DMS153 treated with DMSO at 0.1 percent for 48 hours (cell line): ENCODE measurements at regions not wholly inside any gene's neighbourhood (a gene's known extent, or its start where the extent isn't known, plus 50 kb on each side); places are given as distances from the start of the nearest gene placed in this dataset.

Experiments used
- DNase-seq: peaks from one replicate; lab custom pipeline; 2025; ENCODE audit not compliant: unreplicated experiment; lab: John Stamatoyannopoulos, UW

DNA sequence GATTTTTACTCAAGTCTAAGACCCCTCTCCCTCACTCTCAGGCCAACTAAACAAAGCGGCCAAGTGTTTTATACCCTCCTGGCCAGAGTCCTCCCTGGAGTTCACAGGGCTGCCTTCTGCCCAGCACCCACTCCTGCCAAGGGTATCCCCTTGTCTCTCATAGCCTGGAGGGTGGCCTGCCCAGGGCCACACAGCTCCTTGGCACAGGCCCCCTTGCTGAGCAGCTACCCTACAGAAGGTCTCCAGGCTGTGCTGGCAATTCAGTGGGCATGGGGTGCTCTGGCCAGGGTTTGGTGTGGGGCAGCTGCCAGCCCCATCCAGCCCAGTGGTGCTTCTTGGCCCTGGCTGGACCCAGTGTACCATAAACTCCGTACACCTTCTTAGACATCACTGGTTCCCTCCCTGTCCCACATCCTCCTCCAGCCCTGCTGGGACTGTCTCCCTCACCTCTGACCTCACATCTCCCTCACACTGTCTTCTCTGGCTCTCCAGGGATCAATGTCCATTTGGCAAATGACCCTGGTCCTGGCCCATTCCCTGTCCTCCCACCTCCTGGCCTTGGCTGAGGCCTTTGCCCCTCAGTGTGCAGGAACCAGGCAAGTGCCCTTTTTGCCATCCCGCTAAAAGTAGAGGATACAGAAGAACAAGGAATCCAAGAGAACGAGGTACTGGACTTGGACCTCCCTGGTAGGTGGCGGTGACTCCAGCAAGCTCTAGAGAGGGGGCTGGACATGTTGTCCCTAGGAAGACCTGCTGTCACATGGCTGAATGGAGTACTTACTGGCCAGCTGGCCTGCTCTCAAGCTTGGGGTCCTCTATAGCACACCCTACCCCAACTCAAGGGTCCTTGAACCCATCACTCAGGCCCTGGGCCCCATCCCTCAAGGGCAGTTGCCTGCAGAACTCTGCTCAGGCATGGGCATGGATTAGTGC, 50.0 kb upstream of the TRPM1 start:
- no peak for DNase-seq

DNA sequence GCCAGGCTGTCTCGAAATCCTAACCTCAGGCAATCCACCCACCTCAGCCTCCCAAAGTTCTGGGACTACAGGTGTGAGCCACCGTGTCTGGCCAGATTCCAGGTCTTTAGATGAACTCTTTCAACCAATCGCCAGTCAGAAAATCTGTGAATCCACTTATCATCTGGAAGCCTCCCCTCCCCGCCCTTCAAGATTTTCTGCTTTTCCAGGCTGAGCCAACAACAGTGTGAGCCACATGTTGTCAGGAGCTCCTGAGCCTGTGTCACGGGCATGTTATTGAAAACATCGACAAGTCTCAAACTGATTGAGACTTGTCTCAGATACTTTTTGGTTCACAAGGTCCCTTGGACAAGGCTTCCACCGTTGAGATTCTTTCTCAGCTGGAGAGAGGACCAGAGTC, 52.0 kb upstream of the TRPM1 start:
- DNase-seq: no peak

- no peak for DNase-seq
Measured at GRCh38 chr15:31155151-31155550, 53.6 kb upstream of the TRPM1 start.

GRCh38 chr15:31156226-31156625, 54.7 kb upstream of the TRPM1 start:
- DNase-seq: no peak

- no peak for DNase-seq
Measured at GRCh38 chr15:31156808-31157207, 55.3 kb upstream of the TRPM1 start.

GRCh38 chr15:31157644-31158069, 56.1 kb upstream of the TRPM1 start:
- no peak for DNase-seq

DNA sequence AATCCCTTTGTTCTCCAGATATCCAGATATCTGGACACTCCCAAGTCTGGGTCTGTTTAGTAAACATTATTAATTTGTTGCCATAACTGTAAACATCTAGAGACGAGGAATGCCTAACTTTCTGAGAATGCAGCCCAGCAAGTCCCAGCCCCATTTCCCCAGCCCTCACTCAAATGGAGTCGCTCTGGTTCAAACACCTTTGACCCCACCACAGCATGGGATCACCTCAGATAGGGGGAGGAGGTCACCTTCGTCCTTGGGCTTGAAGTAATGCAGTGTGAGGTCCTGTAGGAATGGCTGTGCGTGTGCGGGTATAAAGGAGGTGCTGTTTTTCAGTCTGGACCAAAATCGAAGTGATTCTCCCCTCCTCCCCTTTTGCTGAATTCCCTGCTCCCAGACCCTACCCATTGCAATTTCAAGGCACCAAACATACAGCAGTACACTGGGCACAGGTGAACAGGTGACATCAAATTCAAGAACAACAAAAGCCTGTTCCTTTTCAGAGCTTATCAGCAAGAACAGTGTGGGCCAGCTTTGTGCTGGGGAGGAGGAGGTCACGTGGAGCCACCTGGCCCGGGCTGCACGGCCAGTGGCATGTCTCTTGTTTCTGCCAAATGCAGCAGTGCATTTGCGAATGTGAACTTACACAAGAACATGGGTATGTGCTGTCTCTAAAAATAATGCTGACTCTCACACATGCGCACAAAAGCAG, 57.5 kb upstream of the TRPM1 start:
- no peak for DNase-seq

DNA sequence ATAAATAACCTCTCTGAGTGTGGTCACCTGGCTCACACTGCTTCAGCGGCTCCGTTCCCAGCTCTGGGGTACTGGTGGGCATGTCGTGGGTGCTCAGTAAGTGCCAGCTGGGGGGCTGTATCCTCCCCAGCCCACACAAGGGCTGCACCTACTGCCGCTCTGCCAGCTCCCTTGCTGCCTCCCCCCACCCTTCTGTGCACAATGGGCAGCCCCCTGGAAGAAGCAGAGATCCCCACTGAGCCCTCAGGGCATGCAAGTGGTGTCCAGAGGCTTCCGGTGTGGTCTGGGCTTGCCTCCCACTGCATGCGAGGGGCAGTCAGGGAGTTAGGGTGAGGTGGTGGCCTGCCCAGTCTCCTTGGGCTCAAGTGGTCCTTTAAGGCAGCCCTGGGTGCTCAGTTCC, 58.3 kb upstream of the TRPM1 start:
- no peak for DNase-seq

DNA sequence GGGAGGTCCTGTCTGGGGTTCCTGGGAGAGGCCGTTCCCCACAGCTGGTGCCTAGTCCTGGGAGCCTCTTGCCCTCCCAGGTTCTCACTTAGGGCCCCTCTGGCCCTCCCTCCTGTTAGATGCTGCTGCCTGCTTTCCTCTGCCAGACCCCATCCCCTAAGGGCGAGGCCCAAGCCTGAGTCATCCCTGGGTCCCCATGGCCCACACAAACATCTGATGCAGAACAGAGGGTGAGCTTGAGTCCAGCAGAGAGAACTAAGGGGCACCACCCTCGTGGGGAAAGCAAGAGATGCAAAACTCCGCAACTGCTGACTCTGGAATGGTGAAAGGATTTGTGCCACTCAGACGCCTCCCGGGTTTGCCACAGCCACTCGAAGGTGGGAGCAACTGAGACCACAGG, 58.8 kb upstream of the TRPM1 start:
- DNase-seq: no peak

- no peak for DNase-seq
Measured at GRCh38 chr15:31160740-31161495, 59.4 kb upstream of the TRPM1 start.

GRCh38 chr15:31161951-31162350, 60.4 kb upstream of the TRPM1 start:
- no peak for DNase-seq

DNA sequence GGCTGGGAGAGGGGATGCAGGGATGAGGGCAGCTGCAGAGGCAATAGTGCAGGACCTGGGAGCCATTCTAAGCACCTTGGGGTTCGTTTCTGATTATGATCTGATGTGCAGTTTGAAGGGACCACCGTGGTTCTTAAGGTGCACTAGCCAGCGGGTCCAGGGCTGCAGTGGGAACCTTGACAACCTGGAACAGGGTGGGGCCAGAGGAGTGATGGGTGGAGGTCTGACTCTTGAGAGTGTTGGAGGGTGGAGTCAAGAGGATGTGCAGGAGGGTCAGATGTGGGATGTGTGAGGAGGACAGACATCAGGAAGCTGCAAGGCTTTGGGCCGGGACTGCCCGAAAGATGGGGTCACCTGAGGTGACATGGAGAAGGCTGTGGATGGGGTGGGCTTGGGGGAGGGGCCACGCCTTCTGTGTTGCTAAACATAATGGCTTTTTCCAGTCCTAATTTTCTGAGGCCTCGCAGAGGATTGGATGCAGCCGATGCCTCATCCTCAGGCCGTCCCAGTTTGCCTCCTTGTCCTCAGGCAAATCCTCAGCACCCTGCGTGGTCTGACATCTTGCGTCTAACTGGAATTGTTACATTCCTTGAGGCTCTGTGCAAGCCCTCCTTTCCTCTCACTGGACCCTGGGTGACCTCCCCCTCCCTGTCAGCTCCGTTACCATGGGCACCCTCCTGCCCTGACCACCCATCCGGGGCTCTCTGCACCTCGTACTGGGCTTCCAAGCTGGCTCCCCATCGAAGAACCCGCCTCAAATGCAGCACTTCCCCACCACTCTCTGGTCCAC, 61.4 kb upstream of the TRPM1 start:
- no peak for DNase-seq

DNA sequence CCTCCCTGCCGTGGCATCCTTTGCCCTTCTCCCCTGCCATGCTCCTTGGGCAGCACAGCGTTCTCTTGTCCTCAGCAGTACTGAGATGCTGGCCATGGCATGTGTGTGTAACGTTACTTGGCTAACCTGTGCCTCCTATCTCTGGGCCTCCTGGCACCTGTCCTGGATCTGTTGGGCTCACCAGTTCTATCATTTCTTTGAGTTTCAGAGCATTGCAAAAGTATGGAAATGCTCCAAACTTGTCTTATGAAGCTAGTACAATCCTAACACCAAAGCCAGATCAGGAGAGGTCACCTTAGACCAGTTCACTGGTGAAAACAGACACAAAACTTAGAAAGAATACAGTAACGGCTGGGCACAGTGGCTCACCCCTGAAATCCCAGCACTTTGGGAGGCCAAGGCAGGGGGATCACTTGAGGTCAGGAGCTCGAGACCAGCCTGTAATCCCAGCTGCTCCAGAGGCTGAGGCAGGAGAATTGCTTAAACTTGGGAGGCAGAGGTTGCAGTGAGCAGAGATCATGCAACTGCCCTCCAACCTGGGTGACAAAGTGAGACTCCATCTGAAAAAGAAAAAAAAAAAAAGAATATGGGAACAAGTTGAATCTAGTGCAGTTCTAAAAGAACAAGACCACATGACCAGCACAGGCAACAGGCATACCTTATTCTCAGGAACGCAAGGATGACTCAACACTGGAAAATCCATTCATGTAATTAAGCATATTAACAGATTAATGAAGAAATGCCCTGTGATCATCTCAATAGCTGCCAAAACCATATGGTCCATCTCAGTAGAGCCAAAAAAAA, 62.4 kb upstream of the TRPM1 start:
- DNase-seq: no peak

- DNase-seq: no peak
Measured at GRCh38 chr15:31164573-31164912, 63.0 kb upstream of the TRPM1 start.

GRCh38 chr15:31169558-31169957, 68.0 kb upstream of the TRPM1 start:
- DNase-seq: no peak

- no peak for DNase-seq
Measured at GRCh38 chr15:31171731-31172130, 70.2 kb upstream of the TRPM1 start.

- DNase-seq: no peak
Measured at GRCh38 chr15:31172606-31173005, 71.1 kb upstream of the TRPM1 start.

GRCh38 chr15:31173790-31174450, 72.4 kb upstream of the TRPM1 start:
- no peak for DNase-seq

DNA sequence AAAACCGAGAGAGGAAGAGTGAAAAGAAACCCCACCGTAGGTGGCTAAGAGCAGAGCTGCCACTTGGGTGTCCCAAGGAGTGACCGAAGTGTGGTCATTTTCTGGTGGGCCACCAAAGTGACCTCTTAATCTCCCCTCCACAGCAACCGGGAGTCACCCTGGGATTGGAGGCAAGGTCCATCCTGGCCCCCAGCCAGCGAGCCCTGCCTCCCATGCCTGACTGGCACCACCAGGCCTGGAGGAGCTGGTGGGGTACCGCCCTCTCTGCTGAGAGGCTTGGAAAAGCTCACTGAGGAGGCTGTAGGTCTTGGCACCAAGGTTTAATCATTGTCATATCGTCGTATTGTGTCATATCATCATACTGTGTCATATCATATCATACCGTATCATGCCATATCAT, 74.0 kb upstream of the TRPM1 start:
- DNase-seq: no peak

- no peak for DNase-seq
Measured at GRCh38 chr15:31177951-31178350, 76.4 kb upstream of the TRPM1 start.
